GM12872 (cell line): ENCODE measurements at regions not wholly inside any gene's neighbourhood (a gene's known extent, or its start where the extent isn't known, plus 50 kb on each side); places are given as distances from the start of the nearest gene placed in this dataset.

Experiments used
- TF ChIP-seq, protein P1 (sequence below): IDR thresholded peaks from 3 replicates; pipeline ENCODE4 v1.5.1; 2011; ENCODE audit warnings: low read depth, mild to moderate bottlenecking, low read length, moderate library complexity; ENCODE audit not compliant: insufficient read depth

DNA sequence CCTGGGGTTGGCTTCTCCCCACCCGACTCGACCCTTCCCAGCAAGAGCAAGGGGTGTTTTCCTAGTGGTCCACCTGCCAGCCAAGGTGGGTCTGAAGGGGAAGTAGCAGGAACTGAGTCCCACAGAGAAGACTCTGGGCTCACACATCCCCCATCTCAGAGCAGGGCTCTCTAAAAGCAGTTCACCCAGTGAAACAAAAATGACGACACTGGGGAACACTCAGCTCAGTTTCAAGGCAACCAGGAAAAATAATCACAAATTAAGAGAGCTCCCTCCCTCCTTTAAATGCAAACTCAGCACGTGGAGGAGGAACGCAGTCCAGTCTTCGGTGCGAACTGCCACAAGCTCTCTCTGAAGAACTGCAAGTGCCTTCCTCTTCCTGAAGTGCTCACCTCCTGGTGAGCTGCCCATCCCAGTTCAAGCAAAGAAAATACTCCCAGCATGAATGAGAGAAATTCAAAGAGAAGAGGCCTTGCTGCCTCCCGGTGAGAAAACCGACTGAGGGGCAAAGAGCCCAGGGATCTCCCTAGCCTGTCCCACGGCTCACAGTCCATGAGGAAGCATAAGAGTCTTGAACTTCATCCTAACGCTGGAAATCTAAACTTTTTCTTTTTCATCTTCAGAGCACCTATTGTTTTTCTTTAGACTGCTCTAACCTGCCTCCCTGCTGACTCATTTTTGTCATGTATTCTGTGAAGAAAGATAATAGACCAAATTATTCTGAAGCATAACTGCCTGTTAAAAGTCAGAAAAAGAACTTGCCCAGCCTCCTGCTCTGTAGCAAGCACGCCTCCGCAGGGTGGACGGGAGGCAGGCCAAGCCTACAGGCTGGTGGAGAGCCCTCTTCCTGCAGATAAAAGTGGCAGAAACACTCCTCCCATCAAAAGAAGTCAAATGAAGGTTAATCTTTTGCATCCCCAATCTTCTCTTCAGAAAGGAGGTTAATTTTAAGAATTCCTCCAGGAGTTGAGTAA lies 281.4 kb downstream of the HHIPL2 start:
- TF ChIP-seq, protein P1, sequence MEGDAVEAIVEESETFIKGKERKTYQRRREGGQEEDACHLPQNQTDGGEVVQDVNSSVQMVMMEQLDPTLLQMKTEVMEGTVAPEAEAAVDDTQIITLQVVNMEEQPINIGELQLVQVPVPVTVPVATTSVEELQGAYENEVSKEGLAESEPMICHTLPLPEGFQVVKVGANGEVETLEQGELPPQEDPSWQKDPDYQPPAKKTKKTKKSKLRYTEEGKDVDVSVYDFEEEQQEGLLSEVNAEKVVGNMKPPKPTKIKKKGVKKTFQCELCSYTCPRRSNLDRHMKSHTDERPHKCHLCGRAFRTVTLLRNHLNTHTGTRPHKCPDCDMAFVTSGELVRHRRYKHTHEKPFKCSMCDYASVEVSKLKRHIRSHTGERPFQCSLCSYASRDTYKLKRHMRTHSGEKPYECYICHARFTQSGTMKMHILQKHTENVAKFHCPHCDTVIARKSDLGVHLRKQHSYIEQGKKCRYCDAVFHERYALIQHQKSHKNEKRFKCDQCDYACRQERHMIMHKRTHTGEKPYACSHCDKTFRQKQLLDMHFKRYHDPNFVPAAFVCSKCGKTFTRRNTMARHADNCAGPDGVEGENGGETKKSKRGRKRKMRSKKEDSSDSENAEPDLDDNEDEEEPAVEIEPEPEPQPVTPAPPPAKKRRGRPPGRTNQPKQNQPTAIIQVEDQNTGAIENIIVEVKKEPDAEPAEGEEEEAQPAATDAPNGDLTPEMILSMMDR = no peak

DNA sequence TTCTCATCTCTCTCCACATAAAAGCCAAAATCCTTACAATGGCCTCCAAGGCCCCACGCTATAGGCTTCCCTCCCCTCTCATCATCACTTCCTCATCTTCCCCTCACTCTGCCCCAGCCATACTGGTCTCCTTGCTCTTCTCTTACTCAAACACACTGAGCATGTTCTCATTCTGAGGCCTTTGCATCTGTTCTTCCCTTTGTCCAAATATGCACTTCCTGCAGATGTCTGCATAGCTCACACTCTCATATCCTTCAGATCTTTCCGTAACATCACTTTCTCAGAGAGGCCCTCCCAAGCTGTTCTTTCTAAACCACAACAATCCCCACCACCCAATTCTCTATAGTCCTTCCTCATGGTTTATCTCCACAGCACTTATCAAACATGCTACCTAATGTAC lies 284.1 kb downstream of the HHIPL2 start:
- TF ChIP-seq, protein P1 = no peak

DNA sequence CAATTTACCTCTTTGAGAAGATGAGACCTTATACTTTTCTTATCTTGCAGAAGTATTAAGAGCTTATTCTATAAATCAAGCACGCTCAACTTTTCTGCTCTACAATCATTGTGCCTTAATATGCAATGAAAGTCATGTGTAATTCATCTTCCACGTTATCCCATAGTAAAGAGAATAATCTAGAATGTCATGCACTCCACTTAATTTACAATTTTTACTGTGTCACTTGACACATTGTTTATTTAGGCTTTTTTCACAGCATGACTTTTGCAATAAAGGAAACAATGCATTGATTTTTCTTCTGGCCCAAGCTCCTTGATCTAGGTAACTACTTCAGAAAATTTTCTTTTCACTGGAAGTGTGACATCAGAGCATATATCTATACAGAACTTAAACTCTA lies 290.9 kb downstream of the HHIPL2 start:
- TF ChIP-seq, protein P1 = no peak

DNA sequence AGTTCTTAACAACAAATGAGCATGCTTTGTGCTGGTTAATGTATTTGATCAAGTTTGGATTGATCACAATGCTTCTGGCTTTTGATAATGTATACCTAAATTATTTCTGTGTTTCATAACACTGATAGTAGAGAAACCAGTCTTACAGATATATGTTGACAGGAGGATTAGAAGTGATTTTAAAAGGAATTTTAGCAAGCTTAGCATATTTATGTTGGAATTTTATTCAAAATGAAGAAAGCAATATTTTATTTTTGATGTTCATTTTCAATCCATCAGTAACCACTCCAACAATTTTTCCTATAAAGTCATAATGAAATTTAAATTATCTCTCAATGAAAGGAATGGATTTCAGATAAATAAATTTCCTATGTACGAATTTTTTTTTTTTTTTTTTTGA lies 291.8 kb downstream of the HHIPL2 start:
- TF ChIP-seq, protein P1 = no peak

DNA sequence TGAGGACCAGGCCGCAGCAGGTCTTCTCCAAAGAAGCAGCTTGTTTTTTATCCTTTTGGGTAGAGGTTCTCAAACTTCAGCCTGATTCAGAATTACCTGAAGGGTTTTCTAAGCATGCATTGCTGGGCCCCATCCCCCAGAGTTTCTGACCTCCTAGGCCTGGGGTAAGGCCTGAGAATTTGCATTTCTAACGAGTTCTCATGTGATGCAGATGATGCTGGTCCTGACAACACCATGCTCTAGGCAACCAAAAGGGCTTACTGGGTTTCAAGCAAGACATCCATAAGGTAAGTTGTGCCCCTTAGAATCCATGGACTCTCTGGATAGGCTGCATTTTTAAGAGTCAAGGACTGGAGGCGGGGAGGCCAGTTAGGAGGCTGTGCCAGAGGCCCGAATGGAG lies 295.1 kb downstream of the HHIPL2 start:
- TF ChIP-seq, protein P1 = no peak

DNA sequence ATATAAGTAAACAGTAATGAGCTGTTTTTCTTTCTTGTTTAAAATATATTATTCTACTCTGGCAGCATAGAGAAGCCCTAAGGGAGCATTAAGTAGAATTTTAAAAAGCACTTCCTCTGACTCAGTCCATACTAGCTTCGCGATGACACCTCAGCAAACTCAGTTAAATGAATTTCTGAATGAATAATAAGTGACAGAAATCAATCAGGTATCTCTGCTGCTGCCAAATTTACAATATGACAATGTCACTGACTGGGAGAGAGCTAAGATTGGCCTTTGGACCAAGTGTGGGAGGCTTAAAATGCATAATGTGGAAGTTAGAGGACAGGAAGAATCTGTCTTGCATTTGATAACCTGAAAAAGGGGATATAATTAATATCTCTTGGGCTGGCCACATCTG lies 296.1 kb downstream of the HHIPL2 start:
- TF ChIP-seq, protein P1 = no peak

DNA sequence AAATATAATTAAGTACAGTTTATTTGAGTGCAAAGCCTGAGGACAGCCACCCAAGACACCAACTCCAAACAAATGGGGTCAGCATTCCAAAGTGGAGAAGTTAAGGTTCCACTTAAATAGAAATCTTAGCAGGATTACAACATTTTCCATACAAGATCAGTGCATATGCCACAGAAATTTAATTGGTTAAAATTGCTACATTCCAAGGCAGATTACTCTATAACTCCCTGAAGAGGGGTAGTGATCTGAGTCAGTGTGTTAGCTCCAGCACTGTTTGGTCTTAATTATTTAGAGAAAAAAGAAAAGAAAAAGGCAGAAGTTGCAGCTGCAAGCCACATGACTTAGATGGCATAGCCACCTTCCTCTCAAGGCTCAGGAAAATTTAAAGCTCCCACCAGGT lies 297.5 kb downstream of the HHIPL2 start:
- TF ChIP-seq, protein P1 = no peak
